8988T (cell line): ENCODE measurements at regions not wholly inside any gene's neighbourhood (a gene's known extent, or its start where the extent isn't known, plus 50 kb on each side); places are given as distances from the start of the nearest gene placed in this dataset.

Experiments
- DNase-seq: peaks from one replicate; pipeline ENCODE4 v3.0.0; 2011

GRCh38 chr2:139241286-139241685 lies 461.1 kb upstream of the NXPH2 start:
- DNase-seq: no peak

GRCh38 chr2:139237023-139237422 lies 456.8 kb upstream of the NXPH2 start:
- no peak for DNase-seq

- no peak for DNase-seq
Measured at GRCh38 chr2:139230881-139231280, 450.7 kb upstream of the NXPH2 start.

GRCh38 chr2:139228276-139228675 lies 448.1 kb upstream of the NXPH2 start:
- no peak for DNase-seq

- DNase-seq: no peak
Measured at GRCh38 chr2:139225961-139226360, 445.8 kb upstream of the NXPH2 start.

GRCh38 chr2:139218181-139218580 lies 438.0 kb upstream of the NXPH2 start:
- no peak for DNase-seq

- no peak for DNase-seq
Measured at GRCh38 chr2:139217641-139218040, 437.5 kb upstream of the NXPH2 start.

GRCh38 chr2:139216435-139216834 lies 436.2 kb upstream of the NXPH2 start:
- DNase-seq: no peak

GRCh38 chr2:139214801-139215200 lies 434.6 kb upstream of the NXPH2 start:
- no peak for DNase-seq

GRCh38 chr2:139209586-139209985 lies 429.4 kb upstream of the NXPH2 start:
- no peak for DNase-seq

GRCh38 chr2:139201516-139201915 lies 421.3 kb upstream of the NXPH2 start:
- DNase-seq: no peak

- no peak for DNase-seq
Measured at GRCh38 chr2:139196754-139197153, 416.6 kb upstream of the NXPH2 start.

- DNase-seq: no peak
Measured at GRCh38 chr2:139194546-139194945, 414.4 kb upstream of the NXPH2 start.

GRCh38 chr2:139177041-139177440 lies 396.9 kb upstream of the NXPH2 start:
- DNase-seq: no peak

GRCh38 chr2:139175510-139175909 lies 395.3 kb upstream of the NXPH2 start:
- DNase-seq: no peak

GRCh38 chr2:139170406-139170805 lies 390.2 kb upstream of the NXPH2 start:
- no peak for DNase-seq

- no peak for DNase-seq
Measured at GRCh38 chr2:139165601-139166000, 385.4 kb upstream of the NXPH2 start.

- DNase-seq: no peak
Measured at GRCh38 chr2:139165041-139165440, 384.9 kb upstream of the NXPH2 start.

GRCh38 chr2:139162957-139163356 lies 382.8 kb upstream of the NXPH2 start:
- DNase-seq: no peak

GRCh38 chr2:139162456-139162855 lies 382.3 kb upstream of the NXPH2 start:
- DNase-seq: no peak

GRCh38 chr2:139160836-139161235 lies 380.6 kb upstream of the NXPH2 start:
- no peak for DNase-seq

GRCh38 chr2:139159177-139159576 lies 379.0 kb upstream of the NXPH2 start:
- no peak for DNase-seq

- DNase-seq: no peak
Measured at GRCh38 chr2:139156730-139157129, 376.5 kb upstream of the NXPH2 start.

GRCh38 chr2:139155991-139156390 lies 375.8 kb upstream of the NXPH2 start:
- no peak for DNase-seq

- DNase-seq: no peak
Measured at GRCh38 chr2:139142252-139142880, 362.2 kb upstream of the NXPH2 start.

GRCh38 chr2:139124271-139124670 lies 344.1 kb upstream of the NXPH2 start:
- DNase-seq: no peak
